Limb (tissue), 2 donors: ENCODE measurements at regions not wholly inside any gene's neighbourhood (a gene's known extent, or its start where the extent isn't known, plus 50 kb on each side); places are given as distances from the start of the nearest gene placed in this dataset.
A peak's percentile ranks its signal among the peaks of the same experiment; 100 is the strongest.

Experiments
- DNase-seq, 2 donors: peaks; one replicate each; pipeline ENCODE4 v3.0.0-alpha.2; 2016; ENCODE audit errors: extremely low spot score in 2 of 2

DNA sequence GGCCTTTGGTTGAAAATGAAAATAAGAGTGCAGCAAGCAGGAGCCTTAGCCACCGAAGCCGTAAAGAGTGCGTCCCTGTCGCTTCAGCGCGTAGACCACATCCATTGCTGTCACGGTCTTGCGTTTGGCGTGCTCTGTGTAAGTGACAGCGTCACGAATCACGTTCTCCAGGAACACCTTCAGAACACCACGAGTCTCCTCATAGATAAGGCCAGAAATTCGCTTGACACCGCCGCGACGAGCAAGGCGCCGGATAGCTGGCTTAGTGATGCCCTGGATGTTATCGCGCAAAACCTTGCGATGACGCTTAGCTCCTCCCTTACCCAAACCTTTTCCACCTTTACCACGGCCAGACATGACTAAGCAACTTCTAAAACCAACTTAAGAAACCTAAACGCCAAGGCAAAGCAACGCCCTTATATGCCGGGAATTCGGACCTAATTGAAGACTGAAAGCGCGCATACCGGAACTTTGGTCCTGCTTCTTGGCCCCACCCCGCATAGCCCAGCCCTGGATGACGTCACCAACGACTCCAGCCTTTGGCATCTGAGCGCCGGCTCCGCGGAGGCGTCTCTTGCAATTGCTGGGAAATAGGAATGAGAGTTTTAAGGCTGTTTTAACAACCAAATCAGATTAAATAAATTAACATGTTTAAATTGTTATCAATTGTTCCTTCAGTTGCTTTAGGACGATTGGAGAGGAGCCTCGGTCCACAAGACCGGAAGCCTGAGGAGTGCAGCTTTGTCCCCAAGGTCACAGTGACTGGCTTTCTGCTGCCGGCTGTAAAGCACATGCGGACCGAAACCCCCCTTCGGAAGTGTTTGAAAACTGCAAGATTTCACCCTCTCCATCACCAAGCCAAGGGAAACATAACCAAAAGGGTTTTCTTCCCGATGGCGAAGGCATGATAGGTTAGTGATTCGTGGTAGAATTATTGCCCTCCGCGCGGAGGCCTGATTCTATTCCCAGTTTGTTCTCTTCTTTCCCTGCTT, 79.6 kb upstream of the BTN3A2 start:
- peak; percentile 96 to 97 for DNase-seq

- peak; percentile 85 to 87 for DNase-seq
Observed at GRCh38 chr6:26286168-26286877, 78.7 kb upstream of the BTN3A2 start.

GRCh38 chr6:26288155-26288554, 76.8 kb upstream of the BTN3A2 start:
- DNase-seq: no peak

- no peak for DNase-seq
Observed at GRCh38 chr6:26290941-26291340, 74.1 kb upstream of the BTN3A2 start.

DNA sequence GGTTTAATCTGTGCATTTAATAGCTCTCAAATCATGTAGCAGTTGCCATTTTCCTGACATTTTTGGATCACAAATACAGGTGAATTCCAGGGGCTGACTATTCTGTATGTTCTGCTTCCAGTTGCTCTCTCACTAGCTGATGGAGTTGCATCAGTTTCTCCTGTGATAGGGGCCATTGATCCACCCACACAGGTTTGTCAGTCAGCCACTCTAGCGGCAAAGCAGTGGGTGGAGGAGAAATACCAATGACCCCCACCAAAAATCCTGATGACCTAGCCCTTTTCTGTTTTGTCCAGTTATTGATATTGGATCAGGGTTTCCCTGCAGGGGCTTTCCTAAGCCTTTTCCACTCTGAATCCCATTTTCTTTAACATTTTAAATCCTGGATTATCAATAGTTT, 72.3 kb upstream of the BTN3A2 start:
- DNase-seq: no peak

GRCh38 chr6:26294302-26294701, 70.7 kb upstream of the BTN3A2 start:
- no peak for DNase-seq

DNA sequence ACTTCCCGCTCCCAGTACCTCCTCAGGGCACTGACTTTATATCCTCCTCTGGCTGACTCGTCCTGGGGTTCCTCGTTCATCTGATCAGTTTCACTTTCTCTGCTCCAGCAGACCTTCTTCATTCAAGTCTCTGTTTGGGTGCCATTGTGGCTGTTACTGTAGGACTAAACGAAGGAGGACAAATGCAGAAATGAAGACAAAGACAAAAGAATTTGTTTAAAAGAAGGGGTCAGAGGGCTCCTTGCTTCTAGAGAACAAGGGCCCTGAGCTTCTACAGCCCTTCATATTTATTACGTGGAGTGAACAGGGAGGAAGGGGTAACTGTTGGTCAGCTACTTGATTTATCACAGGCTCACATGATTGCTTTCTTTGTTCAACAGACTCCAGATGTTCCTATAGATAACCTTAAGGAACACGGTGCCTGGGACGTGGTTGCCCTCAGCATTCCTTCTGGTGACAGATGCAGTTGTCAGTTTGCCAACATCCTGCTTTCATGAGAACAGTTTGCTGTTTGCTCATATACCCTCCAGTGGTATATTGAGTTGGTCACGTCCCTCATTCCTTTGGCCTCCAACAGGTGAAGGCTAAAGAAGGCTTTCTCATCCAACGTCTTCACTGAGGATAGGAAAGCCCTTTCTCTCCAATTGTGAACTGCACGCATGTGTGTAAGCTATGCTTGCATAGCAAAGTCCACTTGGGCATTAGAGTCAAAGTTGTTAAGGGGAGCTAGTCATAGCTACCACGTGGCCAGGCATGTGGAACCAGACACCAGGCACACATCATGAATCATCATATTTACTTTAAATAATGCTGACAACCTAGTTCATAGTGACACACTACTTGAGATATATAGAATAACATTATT, 69.1 kb upstream of the BTN3A2 start:
- no peak for DNase-seq

- no peak for DNase-seq
Observed at GRCh38 chr6:26296556-26296856, 68.5 kb upstream of the BTN3A2 start.

DNA sequence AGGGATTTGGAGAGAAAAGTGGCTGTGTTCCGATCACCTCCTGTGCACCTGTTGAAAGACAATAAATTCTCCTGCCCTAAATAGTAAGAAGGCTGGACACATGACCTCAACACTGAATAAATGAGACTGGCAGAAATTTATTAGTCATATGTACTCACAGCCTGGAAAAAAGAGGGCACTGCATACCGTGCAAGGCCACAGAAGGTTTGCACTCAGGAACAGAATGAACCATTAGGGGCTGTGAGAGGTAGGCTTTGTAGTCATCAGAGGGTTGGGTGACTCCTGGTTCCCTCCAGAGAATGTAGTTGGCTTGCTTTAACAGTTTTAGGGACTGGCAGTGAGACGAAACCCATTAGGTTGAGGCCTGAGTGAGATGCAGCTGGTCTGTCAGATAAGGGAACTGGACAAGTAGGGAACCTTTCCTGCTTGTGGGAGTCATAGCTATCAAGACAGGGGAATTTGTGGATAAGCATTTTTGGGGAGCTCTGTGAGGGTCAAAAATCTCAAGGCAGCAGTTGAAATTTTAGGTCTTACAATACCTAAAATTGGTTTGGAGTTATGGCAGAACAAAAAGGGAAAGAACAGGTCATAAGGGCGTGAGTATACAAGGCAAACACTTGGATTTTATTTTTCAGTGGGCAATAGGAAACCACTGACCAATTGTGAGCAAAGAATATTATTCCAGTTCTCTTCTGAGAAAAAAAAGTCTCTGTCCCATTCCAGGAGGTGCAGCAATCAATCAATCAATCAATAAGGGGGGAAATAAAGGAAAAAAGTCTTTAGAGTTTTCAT, 67.9 kb upstream of the BTN3A2 start:
- no peak for DNase-seq

GRCh38 chr6:26299286-26300042, 65.5 kb upstream of the BTN3A2 start:
- DNase-seq: no peak

GRCh38 chr6:26300043-26300331, 65.0 kb upstream of the BTN3A2 start:
- DNase-seq: no peak

- no peak for DNase-seq
Observed at GRCh38 chr6:26300359-26300758, 64.6 kb upstream of the BTN3A2 start.

DNA sequence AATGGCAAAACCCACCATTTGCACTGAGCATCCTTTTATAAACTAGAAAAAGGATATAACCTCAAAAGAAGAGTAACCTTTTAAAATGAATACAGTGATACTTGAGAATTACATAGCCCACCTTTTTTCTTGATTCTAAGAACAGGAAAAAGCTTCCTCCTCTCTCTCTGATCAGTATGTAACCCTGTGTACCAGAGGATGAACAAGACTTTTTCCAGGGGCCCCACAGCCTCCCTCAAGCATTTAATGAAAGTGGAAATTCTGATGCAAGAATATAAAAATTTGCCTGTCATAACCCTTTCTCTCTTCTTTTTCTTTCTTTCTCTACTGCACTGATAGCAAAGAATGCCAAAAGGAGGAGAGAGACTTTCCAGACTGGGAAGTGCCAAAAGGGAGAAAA, 64.2 kb upstream of the BTN3A2 start:
- no peak for DNase-seq

DNA sequence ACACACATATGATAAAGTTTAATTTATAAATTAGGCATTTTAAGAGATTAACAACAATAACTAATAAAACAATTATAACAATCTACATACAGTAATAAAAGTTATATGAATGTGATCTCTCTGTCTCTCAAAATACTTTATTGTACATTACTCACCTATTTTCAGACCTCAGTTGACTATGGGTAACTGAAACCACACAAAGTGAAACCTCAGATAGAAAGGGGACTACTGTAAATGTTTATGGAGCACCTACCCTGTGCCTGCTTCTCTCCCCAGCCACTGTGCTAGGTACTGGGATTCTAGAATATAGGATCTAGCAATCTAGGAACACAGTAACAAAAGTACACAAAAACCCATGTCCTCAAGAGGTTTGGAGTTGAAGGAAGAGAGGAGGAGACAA, 63.4 kb upstream of the BTN3A2 start:
- no peak for DNase-seq

- no peak for DNase-seq
Observed at GRCh38 chr6:26302941-26303559, 61.9 kb upstream of the BTN3A2 start.

GRCh38 chr6:26304213-26304796, 60.7 kb upstream of the BTN3A2 start:
- no peak for DNase-seq

DNA sequence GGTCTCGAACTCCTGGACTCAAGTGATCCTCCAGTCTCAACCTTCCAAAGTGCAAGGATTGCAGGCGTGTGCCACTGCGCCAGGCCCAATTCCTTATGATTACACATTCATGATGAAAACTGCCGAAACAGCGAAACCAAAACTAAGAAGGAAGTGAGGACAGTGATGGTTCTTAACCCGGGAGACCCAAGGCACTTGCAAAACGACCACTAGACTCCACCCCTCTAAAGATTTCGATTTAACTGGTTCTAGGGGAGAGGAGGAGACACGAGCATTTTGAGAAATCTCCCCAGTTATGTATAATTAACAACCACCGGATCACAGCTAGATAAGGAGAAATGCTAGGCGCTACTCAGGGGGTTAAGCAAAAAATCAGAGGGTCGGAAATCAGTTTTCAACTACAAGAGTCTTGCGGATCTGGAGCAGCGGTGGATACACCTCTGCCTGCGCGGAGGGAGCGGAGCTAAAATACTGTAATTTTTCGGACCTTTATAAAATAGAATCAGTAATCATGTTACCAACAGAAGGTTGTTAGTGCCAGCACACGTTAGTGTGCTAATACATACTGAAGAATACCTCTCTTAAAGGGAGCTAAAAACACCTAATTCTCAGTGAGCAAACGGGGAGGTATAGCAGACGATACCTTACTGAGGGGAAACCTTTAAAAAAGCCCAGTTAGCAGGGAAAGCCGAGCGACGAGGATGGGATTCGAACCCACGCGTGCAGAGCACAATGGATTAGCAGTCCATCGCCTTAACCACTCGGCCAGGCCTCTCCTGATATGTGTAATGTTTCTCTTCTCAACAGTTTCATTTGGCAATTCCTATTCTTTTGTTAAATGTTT, 60.0 kb upstream of the BTN3A2 start:
- DNase-seq: peak in 1 of 2 donors; percentile 86

DNA sequence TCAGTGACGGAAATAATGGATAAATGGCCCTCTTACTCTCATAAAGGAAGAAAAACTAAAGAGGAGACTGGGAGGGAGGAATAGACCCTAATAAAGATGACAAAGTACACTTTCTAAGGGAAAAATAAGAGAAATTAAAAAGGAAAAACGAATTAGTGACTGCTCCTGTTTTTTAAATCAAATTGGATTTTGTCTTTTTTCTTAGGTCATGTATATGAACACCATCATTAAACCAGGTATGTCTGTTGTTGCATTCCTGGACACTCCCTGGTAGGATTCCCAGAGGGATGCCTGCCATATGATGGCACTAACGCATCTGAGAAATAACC, 59.4 kb upstream of the BTN3A2 start:
- no peak for DNase-seq

- DNase-seq: no peak
Observed at GRCh38 chr6:26306232-26306631, 58.8 kb upstream of the BTN3A2 start.
